Endothelial cell of umbilical vein (primary cell): ENCODE measurements at regions not wholly inside any gene's neighbourhood (a gene's known extent, or its start where the extent isn't known, plus 50 kb on each side); places are given as distances from the start of the nearest gene placed in this dataset.

Experiments
- BruUV-seq: library from RNA; stranded (reverse); fragments of 400-500 nt; replicated peaks from 2 replicates; lab custom pipeline; 2021; lab: Mats Ljungman, UMichigan
- CTCF ChIA-PET: fragments of 300-600, 350-600 bp; sonication (Branson Sonifier 250); formaldehyde crosslinking; loops from one replicate; lab custom pipeline; 2021; ENCODE audit warnings: antibody characterized with exemption, inconsistent platforms; lab: Charles Lee
- POLR2A ChIA-PET: fragments of 300-600, 350-600 bp; sonication (Branson Sonifier 250); formaldehyde crosslinking; loops from one replicate; lab custom pipeline; 2021; ENCODE audit warnings: antibody characterized with exemption, inconsistent platforms; lab: Charles Lee
- DNase-seq: peaks from one replicate; pipeline ENCODE4 v3.0.0-alpha.2; 2011; ENCODE audit warnings: low read depth, low spot score
- FAIRE-seq: peaks from 2 replicates; lab custom pipeline; 2011; peaks lifted over from hg19 to GRCh38; lab: Jason Lieb, UNC
- H2AFZ ChIP-seq: 2 replicates; pipeline ENCODE4 v1.6.0; 2012; ENCODE audit warnings: low read depth, low read length, control low read depth, inconsistent platforms
- H3K27ac ChIP-seq: 2 replicates; pipeline ENCODE4 v1.5.1; 2011; ENCODE audit warnings: low read depth, mild to moderate bottlenecking, control low read depth, low read length, moderate library complexity; ENCODE audit not compliant: insufficient read depth
- H3K27me3 ChIP-seq, 2 experiments: 2 replicates each; pipeline versions ENCODE4 v1.6.0 to v1.6.1; 2011; ENCODE audit warnings: low read length in 2 of 2, mixed read lengths in 1 of 2; ENCODE audit not compliant: control insufficient read depth in 2 of 2, insufficient read depth in 2 of 2
- H3K36me3 ChIP-seq, 2 experiments: 2 replicates in 1 of 2; 3 replicates in 1 of 2; pipeline ENCODE4 v1.5.1; 2011; ENCODE audit warnings: low read length in 2 of 2, mild to moderate bottlenecking in 1 of 2, moderate library complexity in 1 of 2; ENCODE audit not compliant: control insufficient read depth in 2 of 2, insufficient read depth in 2 of 2; ENCODE audit errors: extremely low read depth in 1 of 2
- H3K4me1 ChIP-seq: 3 replicates; pipeline ENCODE4 v1.5.1; 2011; ENCODE audit warnings: mild to moderate bottlenecking, low read length; ENCODE audit not compliant: control insufficient read depth, insufficient read depth; ENCODE audit errors: extremely low read depth
- H3K4me2 ChIP-seq: 2 replicates; pipeline ENCODE4 v1.6.1; 2011; ENCODE audit warnings: low read length, control low read depth, mixed read lengths; ENCODE audit not compliant: insufficient read depth
- H3K4me3 ChIP-seq, 3 experiments: fragments of 200-600 bp in 1 of 3; sonication (generic), shearing (Covaris generic) in 1 of 3; replicated peaks in 1 of 3; 2 replicates each; pipeline ENCODE4 v1.5.1; 2011 to 2016; ENCODE audit warnings: control low read depth in 3 of 3, low read length in 3 of 3, mild to moderate bottlenecking in 2 of 3, inconsistent platforms in 1 of 3, low read depth in 1 of 3, moderate library complexity in 1 of 3; ENCODE audit not compliant: insufficient read depth in 1 of 3
- H3K79me2 ChIP-seq: 2 replicates; pipeline ENCODE4 v1.6.0; 2012; ENCODE audit warnings: low read length, inconsistent platforms; ENCODE audit not compliant: control insufficient read depth, insufficient read depth
- H3K9ac ChIP-seq: replicated peaks from 2 replicates; pipeline ENCODE3; 2011; ENCODE audit warnings: low read length, control low read depth; ENCODE audit not compliant: insufficient read depth; ENCODE audit errors: extremely low read depth
- H3K9me1 ChIP-seq: replicated peaks from 3 replicates; pipeline ENCODE4 v1.6.0; 2011; ENCODE audit warnings: mild to moderate bottlenecking, low read length; ENCODE audit not compliant: control insufficient read depth, insufficient read depth; ENCODE audit errors: extremely low read depth
- H3K9me3 ChIP-seq: replicated peaks from 2 replicates; pipeline ENCODE4 v1.5.1; 2012; ENCODE audit warnings: low read length, inconsistent platforms; ENCODE audit not compliant: control insufficient read depth, insufficient read depth
- H4K20me1 ChIP-seq: replicated peaks from 2 replicates; pipeline ENCODE3; 2011; ENCODE audit warnings: mild to moderate bottlenecking, low read length; ENCODE audit not compliant: control insufficient read depth, insufficient read depth; ENCODE audit errors: extremely low read depth
- CTCF ChIP-seq, 2 donors: IDR thresholded peaks; 1 replicate in 1 of 2; 2 replicates in 1 of 2; pipeline ENCODE4 v1.5.1; 2011; ENCODE audit warnings: low read length in 2 of 2, mild to moderate bottlenecking in 2 of 2, moderate library complexity in 2 of 2, control low read depth in 1 of 2, inconsistent platforms in 1 of 2, low read depth in 1 of 2; ENCODE audit not compliant: insufficient read depth in 1 of 2; ENCODE audit errors: extremely low read depth in 1 of 2
- EZH2 ChIP-seq: IDR thresholded peaks from 2 replicates; pipeline ENCODE4 v1.6.1; 2012; ENCODE audit warnings: borderline replicate concordance, low read depth, mild to moderate bottlenecking, moderate library complexity, low read length, inconsistent platforms; ENCODE audit not compliant: severe bottlenecking
- FOS ChIP-seq: IDR thresholded peaks from 2 replicates; pipeline ENCODE4 v1.6.1; 2011; ENCODE audit warnings: mild to moderate bottlenecking, low read length, moderate library complexity, borderline replicate concordance; ENCODE audit not compliant: insufficient read depth
- GATA2 ChIP-seq: IDR thresholded peaks from 2 replicates; pipeline ENCODE4 v1.7.0; 2011; ENCODE audit warnings: low read depth, mild to moderate bottlenecking, moderate library complexity, mixed read lengths, low read length; ENCODE audit not compliant: insufficient read length, insufficient read depth
- JUN ChIP-seq: IDR thresholded peaks from 2 replicates; pipeline ENCODE4 v1.6.1; 2011; ENCODE audit warnings: borderline replicate concordance, low read depth; ENCODE audit not compliant: insufficient read length, insufficient read depth
- MAX ChIP-seq: IDR thresholded peaks from 2 replicates; pipeline ENCODE4 v1.6.1; 2011; ENCODE audit not compliant: insufficient read depth, insufficient read length
- MYC ChIP-seq: IDR thresholded peaks from one replicate; pipeline ENCODE4 v1.6.1; 2011; ENCODE audit warnings: mild to moderate bottlenecking, low read depth, low read length
- POLR2A ChIP-seq: IDR thresholded peaks from 2 replicates; pipeline ENCODE4 v1.6.1; 2012; ENCODE audit warnings: low read depth, mild to moderate bottlenecking, control low read depth, low read length
- POLR2AphosphoS5 ChIP-seq: IDR thresholded peaks from 2 replicates; pipeline ENCODE4 v1.6.1; 2012; ENCODE audit warnings: low read depth, mild to moderate bottlenecking, control low read depth, low read length, moderate library complexity; ENCODE audit not compliant: insufficient read depth
- dilution Hi-C: fragments of 300-500 bp; cut with MboI; formaldehyde crosslinking; loops from one replicate; pipeline ENCODE4 v1.15.0; 2019; ENCODE audit warnings: low sequenced_read_pairs; ENCODE audit not compliant: extremely low pct_ligation_motif_present
- intact Hi-C: fragments of 100-400 bp; cut with micrococcal nuclease; formaldehyde crosslinking; loops from one replicate; pipeline ENCODE4 v1.10.0; 2022

GRCh38 chr7:67771846-67772605 lies 775.4 kb downstream of the TYW1 start:
- intact Hi-C loops (no loop called here), dilution Hi-C loops (no loop called here)
- Histone ChIP-seq H3K9ac (no peak overlapping the region), H3K4me3 (no peak overlapping the region), H2AFZ (no peak overlapping the region), H3K79me2 (no peaks in the 10 kb centered on the region), H3K4me2 (no peak overlapping the region), H3K9me1 (no peaks in the 10 kb centered on the region), H3K4me1 (no peaks in the 10 kb centered on the region), H3K36me3 (no peaks in the 10 kb centered on the region), H3K27me3 (no peaks in the 10 kb centered on the region), H3K27ac (no peak overlapping the region), H3K9me3 (peaks cover 9% of the 10 kb centered on the region), H4K20me1 (no peaks in the 10 kb centered on the region)
- DNase-seq (no peak), FAIRE-seq (no peak)
- no peak for TF ChIP-seq GATA2
- TF ChIP-seq POLR2AphosphoS5, result no peak
- no peak for TF ChIP-seq MYC
- TF ChIP-seq MAX, result no peak
- TF ChIP-seq FOS, result no peak
- TF ChIP-seq JUN, result no peak
- TF ChIP-seq EZH2, result no peak
- no peak for TF ChIP-seq CTCF (IDR thresholded peaks at IDR 0.05; ENCODE audit: extremely low read depth in 1 of 2, insufficient read depth in 1 of 2, low read depth in 1 of 2, low read length in 2 of 2)
- no peak for TF ChIP-seq POLR2A
- CTCF ChIA-PET, result no interaction called here
- no TSS peak for BruUV-seq
- POLR2A ChIA-PET, result no interaction called here
